Astrocyte (in vitro differentiated cells and primary cell): ENCODE measurements at regions not wholly inside any gene's neighbourhood (a gene's known extent, or its start where the extent isn't known, plus 50 kb on each side); places are given as distances from the start of the nearest gene placed in this dataset.
A peak's percentile ranks its signal among the peaks of the same experiment; 100 is the strongest.

Source experiments
- DNase-seq: peaks from one replicate; pipeline ENCODE4 v3.0.0-alpha.2; 2010; ENCODE audit warnings: low read depth
- FAIRE-seq: peaks from 2 replicates; lab custom pipeline; 2011; peaks lifted over from hg19 to GRCh38; lab: Jason Lieb, UNC
- H2AFZ ChIP-seq: 2 replicates; pipeline ENCODE4 v1.6.0; 2012; ENCODE audit warnings: low read depth, low read length, inconsistent platforms
- H3K27ac ChIP-seq: 2 replicates; pipeline ENCODE4 v1.5.1; 2011; ENCODE audit warnings: low read depth, low read length, inconsistent platforms
- H3K27me3 ChIP-seq: 2 replicates; pipeline ENCODE4 v1.6.0; 2011; ENCODE audit warnings: low read length, inconsistent platforms; ENCODE audit not compliant: insufficient read depth
- H3K36me3 ChIP-seq: 2 replicates; pipeline ENCODE4 v1.5.1; 2011; ENCODE audit warnings: low read length, inconsistent platforms; ENCODE audit not compliant: insufficient read depth
- H3K4me1 ChIP-seq: 2 replicates; pipeline ENCODE4 v1.5.1; 2011; ENCODE audit warnings: low read length, inconsistent platforms; ENCODE audit not compliant: insufficient read depth
- H3K4me2 ChIP-seq: 2 replicates; pipeline ENCODE4 v1.6.0; 2012; ENCODE audit warnings: low read length, inconsistent platforms
- H3K4me3 ChIP-seq: 2 replicates; pipeline ENCODE4 v1.5.1; 2011; ENCODE audit warnings: low read depth, mild to moderate bottlenecking, low read length, inconsistent platforms; ENCODE audit not compliant: insufficient read depth
- H3K79me2 ChIP-seq: 2 replicates; pipeline ENCODE4 v1.6.0; 2012; ENCODE audit warnings: mild to moderate bottlenecking, low read length, inconsistent platforms; ENCODE audit not compliant: insufficient read depth
- H3K9ac ChIP-seq: 2 replicates; pipeline ENCODE4 v1.6.0; 2012; ENCODE audit warnings: mild to moderate bottlenecking, low read length, inconsistent platforms
- H3K9me3 ChIP-seq: 2 replicates; pipeline ENCODE4 v1.5.1; 2012; ENCODE audit warnings: low read depth, mild to moderate bottlenecking, low read length, inconsistent platforms; ENCODE audit not compliant: insufficient read depth
- H4K20me1 ChIP-seq: 2 replicates; pipeline ENCODE4 v1.6.0; 2012; ENCODE audit warnings: low read length, inconsistent platforms; ENCODE audit not compliant: insufficient read depth
- H3K27ac Mint-ChIP-seq: one replicate; pipeline ENCODE4 v1.8.0; 2021; ENCODE audit warnings: mild to moderate bottlenecking, mixed read lengths; ENCODE audit not compliant: unreplicated experiment
- H3K27me3 Mint-ChIP-seq: one replicate; pipeline ENCODE4 v1.8.0; 2021; ENCODE audit warnings: low read depth, mixed read lengths; ENCODE audit not compliant: unreplicated experiment
- H3K36me3 Mint-ChIP-seq: one replicate; pipeline ENCODE4 v1.8.0; 2021; ENCODE audit warnings: low read depth, mixed read lengths; ENCODE audit not compliant: unreplicated experiment
- H3K4me1 Mint-ChIP-seq: one replicate; pipeline ENCODE4 v1.8.0; 2021; ENCODE audit warnings: low read depth, mixed read lengths; ENCODE audit not compliant: unreplicated experiment
- H3K4me3 Mint-ChIP-seq: one replicate; pipeline ENCODE4 v1.8.0; 2021; ENCODE audit warnings: mild to moderate bottlenecking, moderate library complexity, mixed read lengths; ENCODE audit not compliant: unreplicated experiment
- H3K9me3 Mint-ChIP-seq: one replicate; pipeline ENCODE4 v1.8.0; 2021; ENCODE audit warnings: mild to moderate bottlenecking, mixed read lengths; ENCODE audit not compliant: unreplicated experiment
- CTCF ChIP-seq: IDR thresholded peaks from 2 replicates; pipeline ENCODE4 v1.5.1; 2011; ENCODE audit warnings: low read depth, mild to moderate bottlenecking, inconsistent platforms, low read length, moderate library complexity; ENCODE audit not compliant: insufficient read depth
- EZH2 ChIP-seq: IDR thresholded peaks from 2 replicates; pipeline ENCODE4 v1.6.1; 2012; ENCODE audit warnings: mild to moderate bottlenecking, low read length, inconsistent platforms; ENCODE audit not compliant: insufficient read depth

- Mint-ChIP-seq H3K4me3 (no peak overlapping the region), H3K27me3 (no peaks in the 10 kb centered on the region), H3K4me1 (no peaks in the 10 kb centered on the region), H3K9me3 (no peaks in the 10 kb centered on the region), H3K27ac (no peak overlapping the region), H3K36me3 (no peaks in the 10 kb centered on the region)
- no peak overlapping the region for H3K9ac ChIP-seq
- no peaks in the 10 kb centered on the region for H4K20me1 ChIP-seq
- H3K36me3 ChIP-seq = no peaks in the 10 kb centered on the region
- no peak overlapping the region for H3K4me2 ChIP-seq
- H3K9me3 ChIP-seq = no peaks in the 10 kb centered on the region
- H3K27me3 ChIP-seq = no peaks in the 10 kb centered on the region
- FAIRE-seq (no peak), DNase-seq (no peak)
- H2AFZ ChIP-seq = no peak overlapping the region
- TF ChIP-seq EZH2 (no peak), CTCF (no peak)
- H3K79me2 ChIP-seq = no peaks in the 10 kb centered on the region
- no peak overlapping the region for H3K4me3 ChIP-seq
- H3K27ac ChIP-seq = no peak overlapping the region
- H3K4me1 ChIP-seq = no peaks in the 10 kb centered on the region
Observed at GRCh38 chrX:43522582-43522981, 133.5 kb upstream of the MAOA start.

- H3K9me3 ChIP-seq = no peaks in the 10 kb centered on the region
- H3K4me3 Mint-ChIP-seq = no peak overlapping the region
- FAIRE-seq = peak; percentile 64
Observed at GRCh38 chrX:43525901-43526610, 130.0 kb upstream of the MAOA start.

More at GRCh38 chrX:43525901-43526610, 130.0 kb upstream of the MAOA start:
- Histone ChIP-seq H3K4me1 (no peaks in the 10 kb centered on the region), H3K27me3 (no peaks in the 10 kb centered on the region), H3K4me2 (no peak overlapping the region), H2AFZ (no peak overlapping the region), H3K4me3 (no peak overlapping the region), H3K27ac (no peak overlapping the region), H3K79me2 (no peaks in the 10 kb centered on the region), H3K36me3 (no peaks in the 10 kb centered on the region), H3K9ac (no peak overlapping the region), H4K20me1 (no peaks in the 10 kb centered on the region)
- no peak for DNase-seq
- no peaks in the 10 kb centered on the region for H3K36me3 Mint-ChIP-seq
- TF ChIP-seq EZH2 (no peak), CTCF (no peak)
- peaks cover 3% of the 10 kb centered on the region for H3K4me1 Mint-ChIP-seq
- H3K27ac Mint-ChIP-seq = no peak overlapping the region
- no peaks in the 10 kb centered on the region for H3K9me3 Mint-ChIP-seq
- no peaks in the 10 kb centered on the region for H3K27me3 Mint-ChIP-seq
